ENCODE measurements at regions not wholly inside any gene's neighbourhood (a gene's known extent, or its start where the extent isn't known, plus 50 kb on each side); places are given as distances from the start of the nearest gene placed in this dataset.

- H3K4me2 ChIP-seq (ENCODE audit: insufficient read depth, insufficient read length, low read length): no peak overlapping the region
- H4K20me1 ChIP-seq (ENCODE audit: control insufficient read depth, insufficient read depth, insufficient read length): no peaks in the 10 kb centered on the region
- no peak overlapping the region for H3K4ac ChIP-seq (ENCODE audit: low read depth, low read length)
- no peak overlapping the region for H2BK12ac ChIP-seq (ENCODE audit: insufficient read length, low read depth, low read length)
- TF ChIP-seq CTCF (conservative IDR thresholded peaks at IDR 0.05): no peak
- H3K36me3 Mint-ChIP-seq (ENCODE audit: insufficient read depth in 1 of 3, low read depth in 3 of 3): peaks cover 0 to 3% (median 1%) of the 10 kb centered on the region in 3 experiments; a peak in 2 of 7 replicates
- H4K5ac ChIP-seq (ENCODE audit: insufficient read length, low read depth, low read length): no peak overlapping the region
- no peaks in the 10 kb centered on the region for H3K23me2 ChIP-seq (ENCODE audit: insufficient read length, low read depth, low read length, poor library complexity, severe bottlenecking)
- DNase-seq: no peak
- no peaks in the 10 kb centered on the region for H3K79me2 ChIP-seq (ENCODE audit: insufficient read depth, low read length)
- no peak overlapping the region for H3K18ac ChIP-seq (ENCODE audit: insufficient read length, low read depth, low read length)
- no peak overlapping the region for H2BK20ac ChIP-seq (ENCODE audit: low read depth, low read length, poor library complexity, severe bottlenecking)
- H4K91ac ChIP-seq (ENCODE audit: insufficient read length, low read depth, low read length): no peak overlapping the region
- no peak overlapping the region for H3K27ac ChIP-seq (ENCODE audit: insufficient read length, low read depth, low read length)
- no CpG with 5 or more reads among the region's 2 CpGs for WGBS (ENCODE audit: extremely low coverage, insufficient read length, low lambda C conversion rate)
- H3K56ac ChIP-seq (ENCODE audit: insufficient read length, low read depth, low read length): no peak overlapping the region
- H3T11ph ChIP-seq (ENCODE audit: low read length): no peak overlapping the region
- no peak overlapping the region for H2BK5ac ChIP-seq (ENCODE audit: insufficient read length, low read length)
- no peak overlapping the region for H3K4me3 Mint-ChIP-seq
- H2BK15ac ChIP-seq (ENCODE audit: low read depth, low read length): no peak overlapping the region
- H3K4me1 ChIP-seq (ENCODE audit: insufficient read depth, low read length): no peaks in the 10 kb centered on the region
- H3K14ac ChIP-seq (ENCODE audit: insufficient read depth, low read length): no peak overlapping the region
- H3K27me3 ChIP-seq (ENCODE audit: insufficient read depth, low read length): no peaks in the 10 kb centered on the region
- no peak overlapping the region for H4K8ac ChIP-seq (replicated peaks; ENCODE audit: insufficient read length, low read depth, low read length)
- H2AFZ ChIP-seq (ENCODE audit: low read length): no peak overlapping the region
- H3K9me3 Mint-ChIP-seq: peaks cover 2 to 4% of the 10 kb centered on the region in 2 experiments; a peak in 2 of 5 replicates
- H3K27me3 Mint-ChIP-seq (ENCODE audit: low read depth): no peaks in the 10 kb centered on the region; the same call in 1 of the 2 replicates
- no peak overlapping the region for H3K9ac ChIP-seq (ENCODE audit: extremely low read depth, insufficient read length, low read length)
- no peak overlapping the region for H2BK120ac ChIP-seq (ENCODE audit: low read depth, low read length, poor library complexity, severe bottlenecking)
- H3K4me1 Mint-ChIP-seq: peaks cover 0 to 3% of the 10 kb centered on the region in 2 experiments; a peak in 2 of 4 replicates
- no peak overlapping the region for H3K23ac ChIP-seq (ENCODE audit: insufficient read length, low read depth, low read length)
- H3K79me1 ChIP-seq (ENCODE audit: insufficient read depth, low read depth, low read length, poor library complexity, severe bottlenecking): no peaks in the 10 kb centered on the region
- no peak overlapping the region for H3K27ac Mint-ChIP-seq
- H2AK5ac ChIP-seq (ENCODE audit: insufficient read length, low read length): no peak overlapping the region
- no peaks in the 10 kb centered on the region for H3K9me3 ChIP-seq (ENCODE audit: control insufficient read depth, low read depth, low read length)
Measured at GRCh38 chr12:90126125-90126524, 417.5 kb upstream of the ATP2B1 start.

Data from H9 (cell line).